ENCODE measurements at regions not wholly inside any gene's neighbourhood (a gene's known extent, or its start where the extent isn't known, plus 50 kb on each side); places are given as distances from the start of the nearest gene placed in this dataset.

GRCh38 chr10:62666275-62666674 lies 138.2 kb upstream of the ADO start:
- TF ChIP-seq CTCF (IDR thresholded peaks at IDR 0.05), result no peak
- no peak for TF ChIP-seq EZH2 (IDR thresholded peaks at IDR 0.05; ENCODE audit: borderline replicate concordance, insufficient read depth, low read depth, low read length, poor library complexity, severe bottlenecking)
